SK-N-DZ (cell line): ENCODE measurements at regions not wholly inside any gene's neighbourhood (a gene's known extent, or its start where the extent isn't known, plus 50 kb on each side); places are given as distances from the start of the nearest gene placed in this dataset.

Source experiments
- DNase-seq: peaks from one replicate; pipeline ENCODE4 v3.0.0-alpha.2; 2015; ENCODE audit warnings: low spot score

DNA sequence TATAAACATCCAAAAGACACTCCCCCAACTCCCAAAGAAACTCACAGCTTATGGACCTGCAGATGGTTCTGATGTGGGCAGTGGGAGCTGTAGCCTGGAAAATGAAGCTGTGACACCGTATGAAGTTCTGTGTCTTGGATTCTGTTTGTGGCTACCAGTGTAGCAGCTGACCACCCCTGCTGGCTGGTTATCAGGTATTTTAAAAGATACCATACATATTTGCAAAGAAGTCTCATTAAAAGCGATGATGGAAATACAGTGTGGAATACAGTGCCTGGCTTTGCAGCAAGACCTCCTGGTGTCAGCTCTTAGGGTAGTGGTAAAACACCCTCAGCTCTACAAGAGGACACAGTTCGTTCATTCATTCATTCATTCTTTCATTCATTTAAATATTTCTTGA is 194.3 kb upstream of the PRKCQ start:
- DNase-seq = no peak

- DNase-seq = no peak
Measured at GRCh38 chr10:6771331-6771730, 191.3 kb upstream of the PRKCQ start.

- DNase-seq = no peak
Measured at GRCh38 chr10:6770846-6771245, 190.8 kb upstream of the PRKCQ start.

DNA sequence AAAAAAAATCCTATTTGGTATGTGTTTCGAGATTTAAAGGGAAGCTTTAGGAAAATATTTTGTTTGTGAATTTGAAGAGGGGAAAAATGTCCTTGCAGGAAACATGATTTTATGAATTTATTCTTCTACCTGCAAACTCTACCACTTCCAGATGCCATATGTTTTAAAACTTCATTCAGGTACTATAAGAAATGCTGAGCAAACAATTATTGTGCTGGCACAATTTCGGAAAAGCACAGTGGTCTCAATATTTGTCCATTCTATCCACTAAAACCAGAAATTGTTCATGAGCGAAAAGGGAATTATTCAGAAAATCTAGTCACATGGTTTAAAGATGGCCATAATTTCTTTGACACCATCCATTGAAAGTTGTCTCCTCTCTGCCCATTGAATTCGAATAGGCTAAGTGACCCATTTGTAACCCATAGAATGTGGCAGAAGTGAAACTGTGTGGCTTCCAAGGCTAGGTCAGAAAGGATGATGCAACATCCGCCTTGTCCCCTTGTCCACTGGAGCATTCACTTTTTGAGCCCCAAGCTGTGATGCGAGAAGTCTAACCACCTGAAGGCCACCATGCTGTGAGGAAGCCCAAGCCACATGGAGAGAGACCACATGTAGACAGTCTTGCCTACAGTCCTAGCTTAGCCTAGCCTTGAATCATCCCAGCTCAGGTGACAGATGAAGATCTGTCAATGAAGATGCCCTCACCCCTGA is 189.8 kb upstream of the PRKCQ start:
- DNase-seq = no peak

GRCh38 chr10:6766131-6766801 is 186.2 kb upstream of the PRKCQ start:
- no peak for DNase-seq

- no peak for DNase-seq
Measured at GRCh38 chr10:6763423-6763822, 183.3 kb upstream of the PRKCQ start.

DNA sequence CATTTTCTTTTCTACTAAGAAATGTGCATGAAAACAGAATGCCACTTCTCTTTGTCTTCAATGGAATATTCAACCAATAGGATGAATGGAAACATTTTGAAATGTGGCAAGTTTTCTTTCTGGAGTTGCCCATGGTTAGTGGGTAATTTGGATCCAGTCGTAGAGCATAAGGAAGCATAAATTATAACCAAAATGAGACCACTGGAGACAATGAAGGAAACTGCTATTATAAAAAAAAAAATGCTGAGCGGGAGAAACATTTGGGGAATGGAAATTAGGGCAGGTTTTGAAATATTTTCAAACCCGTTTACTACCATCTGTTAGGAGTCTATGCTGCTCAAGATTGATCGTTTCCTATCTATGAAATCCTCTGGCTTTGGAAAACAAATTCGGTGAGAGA is 182.9 kb upstream of the PRKCQ start:
- no peak for DNase-seq

- no peak for DNase-seq
Measured at GRCh38 chr10:6759961-6760360, 179.9 kb upstream of the PRKCQ start.

DNA sequence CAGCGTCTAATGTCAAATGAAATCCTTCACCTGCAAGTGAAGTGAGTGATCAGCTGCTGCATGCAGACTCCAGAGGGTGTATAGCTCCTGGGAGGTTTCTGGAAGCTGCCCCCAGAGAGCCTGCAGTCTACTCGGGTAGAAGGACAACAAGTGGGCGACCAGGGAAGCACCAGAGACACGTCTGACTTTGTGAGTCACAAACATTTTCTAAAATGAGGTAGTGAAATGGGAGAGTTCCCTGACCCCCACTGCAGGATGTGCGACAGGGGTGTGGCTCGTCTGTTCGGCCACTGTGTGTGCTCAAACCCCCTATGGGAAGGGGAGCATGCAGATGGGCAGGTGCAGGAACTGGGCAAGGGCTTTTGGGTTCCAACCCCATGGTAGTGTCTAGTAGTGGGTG is 177.1 kb upstream of the PRKCQ start:
- DNase-seq = no peak

GRCh38 chr10:6756716-6757115 is 176.6 kb upstream of the PRKCQ start:
- no peak for DNase-seq

- DNase-seq = no peak
Measured at GRCh38 chr10:6755781-6756460, 175.8 kb upstream of the PRKCQ start.

DNA sequence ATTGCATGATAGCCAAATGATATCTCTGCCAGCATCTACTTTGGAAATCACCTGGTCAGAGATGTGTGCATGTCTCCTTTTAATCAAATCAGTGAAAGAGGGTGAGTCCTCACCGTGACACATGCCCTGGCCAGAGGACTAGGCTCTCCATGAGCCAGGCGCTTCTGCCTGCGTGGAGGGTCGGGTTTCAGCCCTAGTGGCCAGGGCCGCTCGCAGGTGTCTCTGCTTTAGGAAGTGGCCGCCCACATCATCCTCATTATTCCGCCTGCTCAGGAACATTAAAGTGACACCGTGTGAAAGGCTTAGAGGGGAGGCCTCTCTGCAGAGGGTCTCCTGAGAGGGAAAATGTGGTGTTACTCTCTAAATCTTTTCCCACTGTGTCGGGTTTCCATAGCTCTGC is 173.6 kb upstream of the PRKCQ start:
- DNase-seq = no peak

GRCh38 chr10:6751363-6751762 is 171.3 kb upstream of the PRKCQ start:
- no peak for DNase-seq

- no peak for DNase-seq
Measured at GRCh38 chr10:6748981-6749635, 169.0 kb upstream of the PRKCQ start.

GRCh38 chr10:6748029-6748428 is 168.0 kb upstream of the PRKCQ start:
- DNase-seq = no peak

DNA sequence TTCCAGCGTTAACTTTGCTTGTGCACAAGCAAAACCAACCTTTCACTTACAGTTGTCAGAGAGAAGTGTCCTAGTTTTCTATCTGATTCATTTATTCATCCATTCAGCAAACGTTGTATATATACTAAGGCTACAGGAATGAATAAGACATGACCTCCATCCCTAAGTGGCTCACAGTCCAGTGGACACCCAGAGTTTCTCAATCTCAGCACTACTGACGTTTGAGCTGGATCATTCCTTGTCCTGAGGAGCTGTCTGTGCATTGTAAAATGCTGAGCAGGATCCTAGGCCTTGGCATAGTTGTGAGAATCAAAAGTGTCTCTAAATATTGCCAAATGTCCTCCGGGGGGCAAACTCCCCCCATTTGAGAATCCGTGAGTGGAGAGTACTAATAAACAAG is 166.7 kb upstream of the PRKCQ start:
- no peak for DNase-seq

DNA sequence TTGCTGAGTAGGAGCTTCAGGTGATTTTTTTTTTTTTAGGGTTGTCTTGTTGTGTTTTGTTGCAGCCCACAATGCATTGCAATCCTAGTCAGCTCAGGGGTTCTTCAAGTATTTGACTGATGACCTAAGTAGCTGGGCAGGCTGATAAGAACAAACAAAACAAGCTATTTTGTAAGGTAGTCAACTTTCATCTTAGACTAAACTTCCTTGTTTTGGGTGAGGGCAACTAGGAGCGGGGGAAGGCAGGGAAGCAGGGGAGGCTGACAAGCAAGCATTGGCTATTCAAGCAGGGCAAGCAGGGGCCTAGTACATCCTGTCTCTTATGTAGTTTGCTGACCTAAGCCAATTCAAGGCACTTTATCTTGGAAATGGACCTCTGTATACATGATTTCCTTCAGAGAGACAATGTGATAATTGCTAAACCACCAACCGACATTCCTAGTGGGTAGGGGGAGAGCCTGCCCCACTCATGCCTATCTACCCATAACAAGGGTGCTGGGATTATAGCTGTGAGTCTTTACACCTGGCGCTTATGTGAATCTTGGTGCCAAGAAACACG is 163.3 kb upstream of the PRKCQ start:
- DNase-seq = no peak

- no peak for DNase-seq
Measured at GRCh38 chr10:6741541-6741941, 161.5 kb upstream of the PRKCQ start.

GRCh38 chr10:6739530-6740174 is 159.6 kb upstream of the PRKCQ start:
- no peak for DNase-seq

DNA sequence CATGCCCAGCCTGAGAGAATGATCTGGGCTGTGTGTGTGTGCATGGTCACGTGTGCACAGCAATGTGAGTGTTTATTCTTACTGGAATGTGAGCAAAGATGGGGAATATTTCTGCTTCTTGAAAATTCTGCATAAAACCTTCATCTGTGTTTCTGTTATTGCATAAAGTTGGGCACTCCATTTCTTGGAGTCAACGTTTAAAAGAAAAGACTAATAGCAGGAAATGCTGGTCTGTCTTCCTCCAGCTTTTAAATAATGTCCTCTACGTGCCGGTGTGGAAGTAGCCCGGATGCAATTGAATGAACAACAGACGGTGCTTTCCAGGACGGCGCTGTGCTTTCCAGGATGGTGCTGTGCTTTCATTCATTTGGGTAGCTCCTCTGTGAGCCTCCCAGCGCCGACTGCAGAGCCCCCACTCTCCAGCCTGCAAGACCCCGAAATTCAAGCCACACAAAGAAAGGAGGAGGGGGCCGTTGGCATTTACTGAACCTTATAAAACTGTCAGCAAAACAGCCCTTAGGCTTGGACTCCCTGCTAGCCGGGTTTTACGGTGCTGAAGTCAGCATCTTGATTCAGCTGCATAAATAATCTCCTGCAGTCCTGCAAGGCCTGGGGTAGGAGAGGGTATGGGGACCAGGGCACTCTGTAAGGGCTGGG is 158.2 kb upstream of the PRKCQ start:
- no peak for DNase-seq

DNA sequence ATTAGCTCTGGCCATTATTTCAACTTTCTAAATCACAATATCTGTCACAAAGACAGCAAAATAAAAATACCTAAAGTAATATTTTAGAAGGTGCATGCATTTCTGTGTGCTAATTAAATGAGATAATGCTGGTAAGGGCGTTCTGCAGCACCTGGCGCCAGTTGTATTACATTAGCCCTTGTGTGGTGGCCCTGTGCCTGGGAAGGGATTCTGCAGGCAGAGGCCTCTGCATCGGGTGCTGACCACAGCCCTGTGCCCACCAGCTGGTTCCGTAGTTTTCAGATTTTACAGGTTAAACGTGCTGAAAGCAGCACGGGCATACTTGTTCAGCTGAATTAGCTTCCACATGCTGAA is 157.7 kb upstream of the PRKCQ start:
- no peak for DNase-seq
